ENCODE measurements at regions not wholly inside any gene's neighbourhood (a gene's known extent, or its start where the extent isn't known, plus 50 kb on each side); places are given as distances from the start of the nearest gene placed in this dataset.
A peak's percentile ranks its signal among the peaks of the same experiment; 100 is the strongest.

DNA sequence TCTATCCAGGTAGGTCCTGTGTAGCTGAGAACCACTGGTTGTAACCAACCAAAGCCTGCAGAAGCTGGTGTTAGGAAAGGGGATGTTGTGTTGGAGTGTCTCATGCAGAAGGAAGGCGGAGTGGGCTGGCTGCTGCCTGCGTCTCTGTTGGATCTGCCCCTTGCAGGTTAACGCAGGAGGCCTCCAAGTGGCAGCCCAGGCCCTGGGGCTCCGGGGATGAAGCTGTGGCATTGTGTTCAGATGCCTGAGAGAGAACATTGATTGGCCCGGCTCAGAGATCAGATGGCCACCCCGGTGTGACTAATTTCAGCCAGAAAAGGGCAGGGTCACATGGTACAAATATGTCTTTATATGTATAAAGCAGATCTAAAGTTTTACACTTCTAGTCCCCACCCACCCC, 216.0 kb downstream of the GLI2 start:
- Histone ChIP-seq H3K4me1 (replicated peaks; ENCODE audit: insufficient read depth) (no peaks in the 10 kb centered on the region), H3F3A (ENCODE audit: insufficient read depth, low read depth) (no peaks in the 10 kb centered on the region), H4K20me1 (ENCODE audit: insufficient read depth) (no peaks in the 10 kb centered on the region), H3K9me2 (ENCODE audit: insufficient read depth) (no peaks in the 10 kb centered on the region), H3K27me3 (ENCODE audit: insufficient read depth, low read depth) (no peaks in the 10 kb centered on the region), H3K36me3 (ENCODE audit: low read depth) (no peaks in the 10 kb centered on the region), H3K4me2 (no peak overlapping the region), H3K4me3 (no peak overlapping the region), H2AFZ (no peak overlapping the region), H3K9me3 (ENCODE audit: insufficient read depth, low read depth) (no peaks in the 10 kb centered on the region), H3K79me2 (ENCODE audit: low read depth) (no peaks in the 10 kb centered on the region), H3K27ac (no peak overlapping the region)
- intact Hi-C loops (cut with micrococcal nuclease; ENCODE audit: unreplicated experiment), result loop anchor here (10.0 kb wide), 1 partner anchor 83 kb away; no protein-coding TSS in a partner anchor
- TF ChIP-seq EZH2 (IDR thresholded peaks at IDR 0.05; ENCODE audit: low read depth), result no peak
- TF ChIP-seq, protein P1, sequence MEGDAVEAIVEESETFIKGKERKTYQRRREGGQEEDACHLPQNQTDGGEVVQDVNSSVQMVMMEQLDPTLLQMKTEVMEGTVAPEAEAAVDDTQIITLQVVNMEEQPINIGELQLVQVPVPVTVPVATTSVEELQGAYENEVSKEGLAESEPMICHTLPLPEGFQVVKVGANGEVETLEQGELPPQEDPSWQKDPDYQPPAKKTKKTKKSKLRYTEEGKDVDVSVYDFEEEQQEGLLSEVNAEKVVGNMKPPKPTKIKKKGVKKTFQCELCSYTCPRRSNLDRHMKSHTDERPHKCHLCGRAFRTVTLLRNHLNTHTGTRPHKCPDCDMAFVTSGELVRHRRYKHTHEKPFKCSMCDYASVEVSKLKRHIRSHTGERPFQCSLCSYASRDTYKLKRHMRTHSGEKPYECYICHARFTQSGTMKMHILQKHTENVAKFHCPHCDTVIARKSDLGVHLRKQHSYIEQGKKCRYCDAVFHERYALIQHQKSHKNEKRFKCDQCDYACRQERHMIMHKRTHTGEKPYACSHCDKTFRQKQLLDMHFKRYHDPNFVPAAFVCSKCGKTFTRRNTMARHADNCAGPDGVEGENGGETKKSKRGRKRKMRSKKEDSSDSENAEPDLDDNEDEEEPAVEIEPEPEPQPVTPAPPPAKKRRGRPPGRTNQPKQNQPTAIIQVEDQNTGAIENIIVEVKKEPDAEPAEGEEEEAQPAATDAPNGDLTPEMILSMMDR (conservative IDR thresholded peaks at IDR 0.05), result no peak
- no peak for DNase-seq
- CTCF ChIA-PET, result no interaction called here
- no TSS peak for BruUV-seq (replicated peaks)
- POLR2A ChIA-PET (ENCODE audit: unreplicated experiment), result no interaction called here

DNA sequence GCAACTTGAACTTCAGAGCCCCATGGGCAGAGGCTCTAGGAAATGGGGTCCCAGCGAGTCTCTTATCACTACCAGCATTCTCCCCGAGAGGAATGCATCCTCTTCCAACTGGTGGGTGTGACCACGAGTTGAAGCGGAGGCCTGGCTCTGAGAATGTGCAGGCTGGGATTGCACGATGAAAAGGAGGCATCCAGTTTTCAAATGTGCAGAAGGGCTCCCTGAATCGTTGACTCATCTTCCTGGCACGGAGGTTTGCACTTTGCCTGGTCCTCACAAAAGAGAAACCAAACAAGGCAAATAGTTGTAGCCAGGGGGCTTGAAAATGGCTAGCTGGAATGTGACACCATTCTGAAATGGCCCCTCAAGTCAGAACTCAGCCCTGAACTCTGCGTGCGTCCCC, 216.7 kb downstream of the GLI2 start:
- ChIA-PET CTCF (interaction anchor here (0.6 kb wide), 1 partner anchor 257 kb away, joined by 8 read pairs; no protein-coding TSS in a partner anchor), POLR2A (ENCODE audit: unreplicated experiment) (no interaction called here)
- no TSS peak for BruUV-seq (replicated peaks)
- Histone ChIP-seq H3K4me1 (replicated peaks; ENCODE audit: insufficient read depth) (no peaks in the 10 kb centered on the region), H3K9me2 (ENCODE audit: insufficient read depth) (no peaks in the 10 kb centered on the region), H3K4me2 (no peak overlapping the region), H2AFZ (no peak overlapping the region), H3K9me3 (ENCODE audit: insufficient read depth, low read depth) (no peaks in the 10 kb centered on the region), H3K4me3 (no peak overlapping the region), H3K27ac (no peak overlapping the region), H3K36me3 (ENCODE audit: low read depth) (no peaks in the 10 kb centered on the region), H3K79me2 (ENCODE audit: low read depth) (no peaks in the 10 kb centered on the region), H3K27me3 (ENCODE audit: insufficient read depth, low read depth) (no peaks in the 10 kb centered on the region), H4K20me1 (ENCODE audit: insufficient read depth) (no peaks in the 10 kb centered on the region), H3F3A (ENCODE audit: insufficient read depth, low read depth) (no peaks in the 10 kb centered on the region)
- TF ChIP-seq EZH2 (IDR thresholded peaks at IDR 0.05; ENCODE audit: low read depth), result no peak
- TF ChIP-seq, protein P1 (conservative IDR thresholded peaks at IDR 0.05), result no peak
- intact Hi-C loops (cut with micrococcal nuclease; ENCODE audit: unreplicated experiment), result loop anchor here (10.0 kb wide), 1 partner anchor 82 kb away; no protein-coding TSS in a partner anchor
- DNase-seq, result peak in 1 of 2 experiments; percentile 25

DNA sequence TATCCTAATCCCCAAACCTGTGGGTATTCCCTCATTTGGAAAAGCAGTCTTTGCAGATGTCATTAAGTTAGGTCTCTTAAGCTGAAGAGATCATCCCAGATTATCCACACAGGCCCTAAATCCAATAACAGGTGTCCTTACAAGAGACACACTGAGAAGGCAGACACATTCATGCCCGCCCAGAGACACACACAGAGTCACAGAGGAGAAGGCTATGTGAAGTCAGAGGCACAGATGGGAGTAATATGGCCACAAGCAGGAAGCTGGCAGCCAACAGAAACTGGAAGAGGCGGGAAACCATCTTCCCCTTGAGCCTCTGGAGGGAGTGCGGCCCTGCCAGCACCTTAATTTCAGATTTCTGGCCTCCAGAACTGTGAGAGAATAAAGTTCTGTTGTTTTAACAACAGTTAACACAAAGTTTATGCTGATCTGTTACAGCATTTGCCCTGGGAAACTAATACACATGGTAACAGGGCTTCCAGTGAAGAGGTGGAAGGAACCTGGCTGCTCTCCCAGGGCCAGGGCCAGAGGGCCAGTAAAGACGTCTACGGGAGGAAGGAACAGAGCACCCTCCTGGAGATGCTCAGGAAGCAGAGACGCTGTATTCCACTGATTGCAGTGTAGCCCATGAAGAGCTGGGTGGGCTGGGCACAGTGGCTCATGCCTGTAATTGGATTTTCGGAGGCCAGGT, 217.5 kb downstream of the GLI2 start:
- Histone ChIP-seq H3K4me3 (no peak overlapping the region), H3K27ac (no peak overlapping the region), H3K4me2 (no peak overlapping the region), H3K79me2 (ENCODE audit: low read depth) (no peaks in the 10 kb centered on the region), H3K9me3 (ENCODE audit: insufficient read depth, low read depth) (no peaks in the 10 kb centered on the region), H3K9me2 (ENCODE audit: insufficient read depth) (no peaks in the 10 kb centered on the region), H3K27me3 (ENCODE audit: insufficient read depth, low read depth) (no peaks in the 10 kb centered on the region), H3F3A (ENCODE audit: insufficient read depth, low read depth) (no peaks in the 10 kb centered on the region), H4K20me1 (ENCODE audit: insufficient read depth) (no peaks in the 10 kb centered on the region), H3K4me1 (replicated peaks; ENCODE audit: insufficient read depth) (no peaks in the 10 kb centered on the region), H2AFZ (no peak overlapping the region), H3K36me3 (ENCODE audit: low read depth) (no peaks in the 10 kb centered on the region)
- no TSS peak for BruUV-seq (replicated peaks)
- no peak for DNase-seq
- ChIA-PET POLR2A (ENCODE audit: unreplicated experiment) (no interaction called here), CTCF (interaction anchor here (0.6 kb wide), 1 partner anchor 161 kb away, joined by 6 read pairs; no protein-coding TSS in a partner anchor)
- TF ChIP-seq, protein P1 (conservative IDR thresholded peaks at IDR 0.05), result no peak
- no peak for TF ChIP-seq EZH2 (IDR thresholded peaks at IDR 0.05; ENCODE audit: low read depth)
- intact Hi-C loops (cut with micrococcal nuclease; ENCODE audit: unreplicated experiment), result loop anchor here (10.0 kb wide), 1 partner anchor 82 kb away; no protein-coding TSS in a partner anchor
